CD4-positive, CD25-positive, alpha-beta regulatory T cell (primary cell): ENCODE measurements at regions not wholly inside any gene's neighbourhood (a gene's known extent, or its start where the extent isn't known, plus 50 kb on each side); places are given as distances from the start of the nearest gene placed in this dataset.

Experiments used
- ATAC-seq, 2 donors: fragments of 150-1000 bp; cut with Tn5 transposase; one replicate each; pipeline ENCODE4 v1.10.0; 2021; ENCODE audit warnings: low read depth in 2 of 2, moderate number of reproducible peaks in 2 of 2, moderate library complexity in 1 of 2
- DNase-seq, 3 donors: peaks; one replicate each; pipeline versions ENCODE4 v3.0.0 to v3.0.0-alpha.2; 2012 to 2022; ENCODE audit warnings: mixed read lengths in 1 of 3
- H3K27ac ChIP-seq: one replicate; pipeline ENCODE4 v1.7.0; 2013; ENCODE audit warnings: mild to moderate bottlenecking, low read length; ENCODE audit not compliant: insufficient read depth, poor library complexity, severe bottlenecking
- H3K27me3 ChIP-seq: one replicate; pipeline ENCODE4 v1.7.0; 2013; ENCODE audit warnings: low read length; ENCODE audit not compliant: control insufficient read depth, insufficient read depth
- H3K36me3 ChIP-seq: one replicate; pipeline ENCODE4 v1.7.0; 2013; ENCODE audit warnings: mild to moderate bottlenecking, low read length, moderate library complexity; ENCODE audit not compliant: control insufficient read depth, insufficient read depth
- H3K4me1 ChIP-seq: 2 replicates; pipeline ENCODE4 v1.7.0; 2013; ENCODE audit warnings: mild to moderate bottlenecking, low read length; ENCODE audit not compliant: insufficient read depth, control insufficient read depth, poor library complexity, severe bottlenecking
- H3K4me3 ChIP-seq: one replicate; pipeline ENCODE4 v1.7.0; 2013; ENCODE audit warnings: low read depth, mild to moderate bottlenecking, low read length, moderate library complexity
- H3K9me3 ChIP-seq, 2 experiments: 1 replicate in 1 of 2; 2 replicates in 1 of 2; pipeline ENCODE4 v1.7.0; 2013; ENCODE audit warnings: low read length in 2 of 2, mild to moderate bottlenecking in 1 of 2, moderate library complexity in 1 of 2; ENCODE audit not compliant: control insufficient read depth in 2 of 2
- H3K27ac Mint-ChIP-seq, 3 donors: one replicate each; pipeline ENCODE4 v1.8.0; 2020 to 2022; ENCODE audit warnings: mild to moderate bottlenecking in 3 of 3, mixed read lengths in 3 of 3, moderate library complexity in 2 of 3
- H3K27me3 Mint-ChIP-seq: one replicate; pipeline ENCODE4 v1.8.0; 2022; ENCODE audit warnings: mild to moderate bottlenecking, mixed read lengths
- H3K36me3 Mint-ChIP-seq: one replicate; pipeline ENCODE4 v1.8.0; 2020; ENCODE audit warnings: mixed read lengths
- H3K4me1 Mint-ChIP-seq, 4 donors: one replicate each; pipeline ENCODE4 v1.8.0; 2020 to 2022; ENCODE audit warnings: mixed read lengths in 4 of 4, mild to moderate bottlenecking in 1 of 4
- H3K4me3 Mint-ChIP-seq, 4 donors: one replicate each; pipeline ENCODE4 v1.8.0; 2020 to 2022; ENCODE audit warnings: mild to moderate bottlenecking in 4 of 4, mixed read lengths in 4 of 4, moderate library complexity in 3 of 4
- H3K9me3 Mint-ChIP-seq, 7 donors: one replicate each; pipeline ENCODE4 v1.8.0; 2020 to 2022; ENCODE audit warnings: mixed read lengths in 7 of 7, mild to moderate bottlenecking in 3 of 7, moderate library complexity in 2 of 7

DNA sequence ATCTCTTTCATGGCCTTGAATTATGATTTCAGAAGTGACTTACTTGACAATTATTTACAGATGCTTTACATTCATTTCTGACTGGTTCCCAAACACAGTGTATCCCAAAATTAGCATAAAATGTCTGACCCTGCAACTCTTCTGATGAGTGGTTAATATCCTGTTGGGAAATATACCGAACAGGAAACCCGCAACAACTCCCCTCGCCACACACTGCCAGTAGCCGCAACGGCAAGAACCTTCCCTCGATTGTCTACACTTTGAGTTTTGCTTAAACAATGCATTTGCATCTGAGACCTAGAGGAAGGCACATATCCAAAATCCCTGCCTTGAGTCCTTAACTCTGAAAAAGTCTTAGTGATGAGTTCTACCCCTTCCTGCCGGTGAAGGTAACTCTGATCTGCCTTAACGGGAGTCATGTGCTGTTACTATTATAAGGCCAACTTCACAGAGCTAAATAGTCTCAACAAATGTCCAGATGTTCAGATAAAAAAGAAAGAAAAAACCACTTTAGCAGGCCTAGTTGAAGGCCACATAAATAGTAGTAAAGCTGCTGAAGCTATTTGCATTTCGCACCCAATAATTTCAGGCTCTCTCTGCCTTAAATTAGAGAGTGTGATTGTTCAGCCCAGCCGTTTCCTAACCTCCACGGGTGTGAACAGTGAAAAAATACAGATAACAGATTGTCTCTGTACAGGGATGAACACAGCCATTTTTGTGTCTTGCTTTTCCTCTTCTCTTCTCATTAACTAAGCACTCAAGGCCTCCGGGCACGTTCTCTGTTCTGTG is 321.1 kb downstream of the HS3ST3B1 start:
- H3K36me3 Mint-ChIP-seq = no peaks in the 10 kb centered on the region
- Histone ChIP-seq H3K4me1 (no peaks in the 10 kb centered on the region), H3K27me3 (no peaks in the 10 kb centered on the region), H3K36me3 (no peaks in the 10 kb centered on the region), H3K9me3 (no peaks in the 10 kb centered on the region), H3K27ac (no peak overlapping the region), H3K4me3 (no peak overlapping the region)
- ATAC-seq (no peak), DNase-seq (no peak)
- no peak overlapping the region for H3K27ac Mint-ChIP-seq
- H3K9me3 Mint-ChIP-seq = peaks cover 0 to 1% (median 0%) of the 10 kb centered on the region in 7 donors
- peaks cover 39% of the 10 kb centered on the region for H3K27me3 Mint-ChIP-seq
- no peaks in the 10 kb centered on the region for H3K4me1 Mint-ChIP-seq
- H3K4me3 Mint-ChIP-seq = no peak overlapping the region

DNA sequence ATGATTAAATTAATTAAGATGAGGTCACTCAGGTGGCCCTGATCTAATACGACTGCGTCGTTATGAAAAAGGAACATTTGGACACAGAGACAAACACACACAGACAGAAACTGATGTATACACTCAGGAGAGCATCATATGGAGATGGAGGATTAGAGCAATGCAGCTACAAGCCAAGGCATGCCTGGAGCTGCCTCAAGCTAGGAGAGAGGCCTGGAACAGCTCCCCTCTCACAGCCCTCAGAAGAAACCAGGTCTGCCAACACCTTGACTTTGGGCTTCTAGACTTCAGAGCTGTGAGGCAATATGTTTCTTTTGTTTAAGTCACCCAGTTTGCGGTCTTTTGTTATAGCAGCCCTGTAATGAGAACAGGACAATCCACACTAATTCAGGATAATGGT is 318.9 kb downstream of the HS3ST3B1 start:
- no peak for DNase-seq
- Mint-ChIP-seq H3K36me3 (no peaks in the 10 kb centered on the region), H3K4me1 (no peaks in the 10 kb centered on the region), H3K9me3 (peaks cover 0 to 1% (median 0%) of the 10 kb centered on the region in 7 donors), H3K27ac (no peak overlapping the region), H3K27me3 (peaks cover 29% of the 10 kb centered on the region), H3K4me3 (no peak overlapping the region)
- no peaks in the 10 kb centered on the region for H3K4me1 ChIP-seq
- H3K27ac ChIP-seq = no peak overlapping the region
- no peak for ATAC-seq
- no peaks in the 10 kb centered on the region for H3K27me3 ChIP-seq
- no peak overlapping the region for H3K4me3 ChIP-seq
- no peaks in the 10 kb centered on the region for H3K9me3 ChIP-seq
- H3K36me3 ChIP-seq = no peaks in the 10 kb centered on the region

DNA sequence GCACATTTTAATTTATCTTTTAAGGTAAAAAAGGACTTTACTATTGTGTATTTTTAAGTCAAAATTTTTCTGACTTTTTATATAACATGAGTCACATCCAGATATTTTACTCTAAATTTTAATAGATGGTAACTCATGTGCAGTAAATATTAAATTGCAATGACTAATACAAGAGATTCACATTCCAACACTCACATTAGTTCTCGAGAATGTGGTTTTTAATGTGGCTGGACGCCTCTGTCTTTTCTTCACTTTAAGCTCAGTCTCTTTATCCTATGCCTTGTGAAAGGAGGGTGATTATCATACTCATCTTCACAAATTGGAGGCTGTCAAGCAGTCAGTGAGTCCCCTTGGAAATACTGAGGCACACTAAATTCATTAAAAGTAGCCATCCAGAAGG is 315.6 kb downstream of the HS3ST3B1 start:
- Histone ChIP-seq H3K27me3 (no peaks in the 10 kb centered on the region), H3K4me3 (no peak overlapping the region), H3K9me3 (peaks cover 0 to 2% of the 10 kb centered on the region in 2 experiments), H3K27ac (no peak overlapping the region), H3K4me1 (no peaks in the 10 kb centered on the region), H3K36me3 (no peaks in the 10 kb centered on the region)
- Mint-ChIP-seq H3K27ac (no peak overlapping the region), H3K9me3 (peaks cover 0 to 8% (median 4%) of the 10 kb centered on the region in 7 donors), H3K4me1 (no peaks in the 10 kb centered on the region), H3K36me3 (no peaks in the 10 kb centered on the region), H3K27me3 (peaks cover 22% of the 10 kb centered on the region), H3K4me3 (no peak overlapping the region)
- DNase-seq (no peak), ATAC-seq (no peak)

GRCh38 chr17:14605267-14605599 is 304.4 kb downstream of the HS3ST3B1 start:
- Histone ChIP-seq H3K4me3 (no peak overlapping the region), H3K4me1 (no peaks in the 10 kb centered on the region), H3K9me3 (no peaks in the 10 kb centered on the region), H3K36me3 (no peaks in the 10 kb centered on the region), H3K27ac (no peak overlapping the region), H3K27me3 (peaks cover 3% of the 10 kb centered on the region)
- H3K27me3 Mint-ChIP-seq = peaks cover 18% of the 10 kb centered on the region
- DNase-seq (no peak), ATAC-seq (peak; percentile 28 to 58)
- H3K4me3 Mint-ChIP-seq = no peak overlapping the region
- peaks cover 0 to 10% (median 3%) of the 10 kb centered on the region in 7 donors for H3K9me3 Mint-ChIP-seq
- H3K27ac Mint-ChIP-seq = no peak overlapping the region
- H3K36me3 Mint-ChIP-seq = no peaks in the 10 kb centered on the region
- H3K4me1 Mint-ChIP-seq = peaks cover 5 to 11% (median 7%) of the 10 kb centered on the region in 4 donors

- H3K9me3 Mint-ChIP-seq = peaks cover 0 to 8% (median 2%) of the 10 kb centered on the region in 7 donors
- no peaks in the 10 kb centered on the region for H3K36me3 Mint-ChIP-seq
- no peak for DNase-seq
- no peak for ATAC-seq
- peaks cover 3% of the 10 kb centered on the region for H3K27me3 ChIP-seq
- H3K4me1 ChIP-seq = no peaks in the 10 kb centered on the region
- H3K4me3 Mint-ChIP-seq = peak overlapping the region in 1 of 4 donors; percentile 26
- no peak overlapping the region for H3K4me3 ChIP-seq
- no peak overlapping the region for H3K27ac ChIP-seq
- no peaks in the 10 kb centered on the region for H3K36me3 ChIP-seq
- peaks cover 18% of the 10 kb centered on the region for H3K27me3 Mint-ChIP-seq
- no peak overlapping the region for H3K27ac Mint-ChIP-seq
- H3K9me3 ChIP-seq = no peaks in the 10 kb centered on the region
- peaks cover 4 to 11% (median 5%) of the 10 kb centered on the region in 4 donors for H3K4me1 Mint-ChIP-seq
These were observed 303.8 kb downstream of the HS3ST3B1 start for GRCh38 chr17:14604591-14605266.

DNA sequence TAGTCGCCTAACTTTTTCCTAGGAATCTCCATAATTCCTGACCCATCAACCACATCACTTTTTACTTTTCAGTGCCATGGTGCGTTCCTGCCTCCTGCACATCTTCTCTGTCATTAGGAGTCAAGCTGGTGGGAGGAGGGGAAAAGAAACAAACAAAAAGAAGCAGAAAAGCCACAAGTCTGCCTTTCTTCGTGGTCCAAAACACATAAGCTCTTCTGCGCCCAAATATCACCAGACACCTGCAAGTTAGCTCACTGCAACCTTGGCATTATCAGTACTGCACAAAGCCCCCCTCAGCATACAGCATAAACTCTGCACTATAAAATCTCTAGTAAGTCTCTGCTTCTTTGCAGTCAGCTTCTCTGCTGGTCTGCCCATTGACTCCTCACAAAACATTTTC is 295.3 kb downstream of the HS3ST3B1 start:
- peak overlapping the region in 1 of 3 donors; percentile 3 for H3K27ac Mint-ChIP-seq

DNA sequence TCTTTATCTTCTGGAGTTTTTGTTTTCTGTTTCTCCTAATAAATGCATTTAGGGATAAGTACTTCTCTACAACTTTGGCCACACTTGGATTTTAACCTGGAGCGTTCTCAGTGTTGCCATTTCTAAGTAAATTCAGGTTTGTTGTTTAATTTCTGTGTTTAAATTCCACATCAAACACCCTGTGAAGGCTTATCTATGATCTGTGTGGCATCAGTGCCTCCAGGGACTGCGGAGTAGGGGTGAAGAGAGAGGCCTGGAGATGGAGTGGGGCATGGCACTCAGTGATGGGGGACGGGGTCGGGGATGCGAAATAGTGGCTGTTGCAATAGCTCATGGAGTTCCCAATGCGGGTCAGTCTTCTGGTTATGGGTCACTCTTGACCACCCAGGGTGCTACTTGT is 294.8 kb downstream of the HS3ST3B1 start:
- Histone ChIP-seq H3K27ac (no peak overlapping the region), H3K36me3 (no peaks in the 10 kb centered on the region), H3K27me3 (peaks cover 4% of the 10 kb centered on the region), H3K4me3 (no peak overlapping the region), H3K4me1 (no peaks in the 10 kb centered on the region), H3K9me3 (no peaks in the 10 kb centered on the region)
- Mint-ChIP-seq H3K4me1 (peaks cover 0 to 5% (median 1%) of the 10 kb centered on the region in 4 donors), H3K27me3 (peaks cover 13% of the 10 kb centered on the region), H3K27ac (no peak overlapping the region), H3K4me3 (no peak overlapping the region), H3K9me3 (peaks cover 0 to 5% (median 0%) of the 10 kb centered on the region in 7 donors), H3K36me3 (no peaks in the 10 kb centered on the region)
- ATAC-seq (no peak), DNase-seq (no peak)

More for the DNA sequence above, 295.3 kb downstream of the HS3ST3B1 start:
- Histone ChIP-seq H3K27me3 (peaks cover 2% of the 10 kb centered on the region), H3K4me3 (no peak overlapping the region), H3K4me1 (no peaks in the 10 kb centered on the region), H3K27ac (no peak overlapping the region), H3K9me3 (no peaks in the 10 kb centered on the region), H3K36me3 (no peaks in the 10 kb centered on the region)
- H3K4me3 Mint-ChIP-seq = no peak overlapping the region
- H3K36me3 Mint-ChIP-seq = no peaks in the 10 kb centered on the region
- peaks cover 0 to 5% (median 0%) of the 10 kb centered on the region in 7 donors for H3K9me3 Mint-ChIP-seq
- ATAC-seq = no peak
- H3K27me3 Mint-ChIP-seq = peaks cover 12% of the 10 kb centered on the region
- H3K4me1 Mint-ChIP-seq = peaks cover 0 to 5% (median 1%) of the 10 kb centered on the region in 4 donors
- no peak for DNase-seq
